ENCODE measurements at regions not wholly inside any gene's neighbourhood (a gene's known extent, or its start where the extent isn't known, plus 50 kb on each side); places are given as distances from the start of the nearest gene placed in this dataset.

DNA sequence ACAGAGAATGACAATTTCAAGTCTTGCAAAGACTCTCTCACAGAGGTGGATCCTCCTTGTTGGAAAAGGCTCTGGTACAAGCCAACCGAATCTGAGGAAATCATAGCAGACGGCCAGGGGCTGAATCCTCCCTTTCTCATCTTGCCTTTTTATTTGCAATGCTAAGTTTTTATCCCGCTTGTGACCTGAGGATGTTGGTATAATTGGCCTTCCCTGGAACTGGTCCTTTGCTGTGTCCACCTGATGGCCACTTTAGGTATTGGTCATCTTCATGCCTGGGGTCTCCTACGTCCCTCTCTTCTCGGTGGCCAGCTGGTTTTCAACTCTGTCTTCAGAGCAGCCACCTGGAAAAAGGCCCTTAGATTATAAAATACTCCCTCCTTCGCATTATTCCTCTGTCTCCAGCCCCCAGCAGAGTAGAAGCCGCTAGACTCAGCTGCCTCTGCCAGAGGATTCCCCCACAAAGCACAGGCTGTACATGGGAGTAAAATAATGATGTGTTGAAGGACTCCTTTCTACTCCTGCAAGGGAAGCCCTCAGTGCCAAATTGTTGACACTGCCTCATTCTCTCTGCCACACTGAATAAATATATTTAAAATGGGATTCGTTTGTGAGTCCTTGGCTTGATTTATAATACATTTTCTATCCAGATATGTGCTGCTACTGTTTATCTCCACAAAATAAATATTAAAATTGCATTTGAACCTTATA is 208.9 kb upstream of the CFAP20DC start:
- TF ChIP-seq SMARCA5 (IDR thresholded peaks at IDR 0.05) = no peak
- TF ChIP-seq, protein P1, sequence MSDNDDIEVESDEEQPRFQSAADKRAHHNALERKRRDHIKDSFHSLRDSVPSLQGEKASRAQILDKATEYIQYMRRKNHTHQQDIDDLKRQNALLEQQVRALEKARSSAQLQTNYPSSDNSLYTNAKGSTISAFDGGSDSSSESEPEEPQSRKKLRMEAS (IDR thresholded peaks at IDR 0.05; ENCODE audit: low read depth, low read length) = no peak
- TF ChIP-seq EGR1 (IDR thresholded peaks at IDR 0.05; ENCODE audit: borderline replicate concordance in 1 of 2, low read depth in 2 of 2, low read length in 2 of 2) = no peak
- TF ChIP-seq MYC (IDR thresholded peaks at IDR 0.05; ENCODE audit: insufficient read depth, insufficient read length, insufficient replicate concordance, low read length, severe bottlenecking) = no peak
- no peak for TF ChIP-seq ZNF207 (IDR thresholded peaks at IDR 0.05; ENCODE audit: borderline replicate concordance)
- TF ChIP-seq, protein P2, sequence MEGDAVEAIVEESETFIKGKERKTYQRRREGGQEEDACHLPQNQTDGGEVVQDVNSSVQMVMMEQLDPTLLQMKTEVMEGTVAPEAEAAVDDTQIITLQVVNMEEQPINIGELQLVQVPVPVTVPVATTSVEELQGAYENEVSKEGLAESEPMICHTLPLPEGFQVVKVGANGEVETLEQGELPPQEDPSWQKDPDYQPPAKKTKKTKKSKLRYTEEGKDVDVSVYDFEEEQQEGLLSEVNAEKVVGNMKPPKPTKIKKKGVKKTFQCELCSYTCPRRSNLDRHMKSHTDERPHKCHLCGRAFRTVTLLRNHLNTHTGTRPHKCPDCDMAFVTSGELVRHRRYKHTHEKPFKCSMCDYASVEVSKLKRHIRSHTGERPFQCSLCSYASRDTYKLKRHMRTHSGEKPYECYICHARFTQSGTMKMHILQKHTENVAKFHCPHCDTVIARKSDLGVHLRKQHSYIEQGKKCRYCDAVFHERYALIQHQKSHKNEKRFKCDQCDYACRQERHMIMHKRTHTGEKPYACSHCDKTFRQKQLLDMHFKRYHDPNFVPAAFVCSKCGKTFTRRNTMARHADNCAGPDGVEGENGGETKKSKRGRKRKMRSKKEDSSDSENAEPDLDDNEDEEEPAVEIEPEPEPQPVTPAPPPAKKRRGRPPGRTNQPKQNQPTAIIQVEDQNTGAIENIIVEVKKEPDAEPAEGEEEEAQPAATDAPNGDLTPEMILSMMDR (IDR thresholded peaks at IDR 0.05 in 2 of 3, conservative IDR thresholded peaks at IDR 0.05 in 1 of 3; ENCODE audit: control insufficient read depth in 2 of 3, extremely low read depth in 1 of 3, insufficient read depth in 1 of 3, low read depth in 3 of 3, low read length in 3 of 3) = no peak
- no peak for TF ChIP-seq SMAD5 (IDR thresholded peaks at IDR 0.05; ENCODE audit: low read depth)
- no peak for TF ChIP-seq ETV6 (conservative IDR thresholded peaks at IDR 0.05 in 1 of 2, IDR thresholded peaks at IDR 0.05 in 1 of 2; ENCODE audit: borderline replicate concordance in 1 of 2, low read depth in 1 of 2)
- TF ChIP-seq ESRRA (IDR thresholded peaks at IDR 0.05; ENCODE audit: low read length) = no peak
- no peak for TF ChIP-seq HDAC6 (IDR thresholded peaks at IDR 0.05; ENCODE audit: unreplicated experiment)
- no peak for TF ChIP-seq ZZZ3 (IDR thresholded peaks at IDR 0.05; ENCODE audit: control insufficient read depth, insufficient read length, low read depth)
- TF ChIP-seq STAT1 (conservative IDR thresholded peaks at IDR 0.05) = no peak
